ENCODE measurements at regions not wholly inside any gene's neighbourhood (a gene's known extent, or its start where the extent isn't known, plus 50 kb on each side); places are given as distances from the start of the nearest gene placed in this dataset.

DNA sequence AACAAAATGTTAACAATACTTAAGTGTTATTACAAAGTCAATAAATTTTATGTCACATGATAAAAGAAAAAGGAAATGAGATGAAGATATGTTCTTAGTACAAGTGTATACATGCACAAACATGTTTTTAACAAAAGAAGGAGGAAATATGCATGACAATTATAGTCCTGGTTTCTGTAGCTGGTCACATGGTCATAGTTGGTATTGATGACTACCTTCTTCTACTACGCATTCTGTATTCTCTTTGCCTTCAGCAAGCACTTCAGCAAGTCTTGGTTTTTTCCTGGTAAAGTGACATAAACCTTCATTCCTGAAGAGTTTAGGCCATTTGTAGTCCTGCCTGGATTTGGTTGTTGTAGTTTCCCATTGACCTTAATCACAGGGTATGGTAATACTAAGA, 121.3 kb upstream of the SYT4 start:
- no peak for TF ChIP-seq POLR2A (IDR thresholded peaks at IDR 0.05; ENCODE audit: extremely low read depth, insufficient read length)
- TF ChIP-seq, protein P1, sequence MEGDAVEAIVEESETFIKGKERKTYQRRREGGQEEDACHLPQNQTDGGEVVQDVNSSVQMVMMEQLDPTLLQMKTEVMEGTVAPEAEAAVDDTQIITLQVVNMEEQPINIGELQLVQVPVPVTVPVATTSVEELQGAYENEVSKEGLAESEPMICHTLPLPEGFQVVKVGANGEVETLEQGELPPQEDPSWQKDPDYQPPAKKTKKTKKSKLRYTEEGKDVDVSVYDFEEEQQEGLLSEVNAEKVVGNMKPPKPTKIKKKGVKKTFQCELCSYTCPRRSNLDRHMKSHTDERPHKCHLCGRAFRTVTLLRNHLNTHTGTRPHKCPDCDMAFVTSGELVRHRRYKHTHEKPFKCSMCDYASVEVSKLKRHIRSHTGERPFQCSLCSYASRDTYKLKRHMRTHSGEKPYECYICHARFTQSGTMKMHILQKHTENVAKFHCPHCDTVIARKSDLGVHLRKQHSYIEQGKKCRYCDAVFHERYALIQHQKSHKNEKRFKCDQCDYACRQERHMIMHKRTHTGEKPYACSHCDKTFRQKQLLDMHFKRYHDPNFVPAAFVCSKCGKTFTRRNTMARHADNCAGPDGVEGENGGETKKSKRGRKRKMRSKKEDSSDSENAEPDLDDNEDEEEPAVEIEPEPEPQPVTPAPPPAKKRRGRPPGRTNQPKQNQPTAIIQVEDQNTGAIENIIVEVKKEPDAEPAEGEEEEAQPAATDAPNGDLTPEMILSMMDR (IDR thresholded peaks at IDR 0.05; ENCODE audit: low read depth, low read length), result no peak
- no peak for TF ChIP-seq MYC (IDR thresholded peaks at IDR 0.05; ENCODE audit: low read depth, low read length)
- TF ChIP-seq, protein P2, sequence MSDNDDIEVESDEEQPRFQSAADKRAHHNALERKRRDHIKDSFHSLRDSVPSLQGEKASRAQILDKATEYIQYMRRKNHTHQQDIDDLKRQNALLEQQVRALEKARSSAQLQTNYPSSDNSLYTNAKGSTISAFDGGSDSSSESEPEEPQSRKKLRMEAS (IDR thresholded peaks at IDR 0.05; ENCODE audit: low read depth, low read length), result no peak
